Kidney (tissue), 13 donors: ENCODE measurements at regions not wholly inside any gene's neighbourhood (a gene's known extent, or its start where the extent isn't known, plus 50 kb on each side); places are given as distances from the start of the nearest gene placed in this dataset.

Experiments
- DNase-seq, 5 donors: peaks; one replicate each; pipeline ENCODE4 v3.0.0-alpha.2; 2013 to 2020
- FAIRE-seq: peaks from 2 replicates; lab custom pipeline; 2012; peaks lifted over from hg19 to GRCh38; lab: Jason Lieb, UNC
- H3K27ac ChIP-seq, 2 donors: one replicate each; pipeline ENCODE4 v1.7.0; 2013; ENCODE audit warnings: low read depth in 2 of 2, low read length in 2 of 2, inconsistent platforms in 1 of 2
- H3K27me3 ChIP-seq: one replicate; pipeline ENCODE4 v1.7.1; 2013; ENCODE audit warnings: low read length, inconsistent platforms; ENCODE audit not compliant: control insufficient read depth, insufficient read depth
- H3K36me3 ChIP-seq, 3 donors: one replicate each; pipeline versions ENCODE4 v1.7.0 to v1.7.1; 2013; ENCODE audit warnings: low read length in 3 of 3, control low read depth in 1 of 3, inconsistent platforms in 1 of 3; ENCODE audit not compliant: insufficient read depth in 3 of 3, control insufficient read depth in 2 of 3
- H3K4me1 ChIP-seq, 3 donors: one replicate each; pipeline versions ENCODE4 v1.7.0 to v1.7.1; 2013; ENCODE audit warnings: low read length in 3 of 3, inconsistent platforms in 1 of 3, low read depth in 1 of 3; ENCODE audit not compliant: control insufficient read depth in 2 of 3, insufficient read depth in 2 of 3
- H3K4me3 ChIP-seq, 3 donors: one replicate each; pipeline versions ENCODE4 v1.7.0 to v1.8.1; 2013; ENCODE audit warnings: low read length in 3 of 3, control low read depth in 1 of 3, inconsistent platforms in 1 of 3
- H3K9ac ChIP-seq, 3 donors: one replicate each; pipeline versions ENCODE4 v1.7.0 to v1.7.1; 2013; ENCODE audit warnings: low read length in 3 of 3, control low read depth in 1 of 3, inconsistent platforms in 1 of 3
- H3K9me3 ChIP-seq, 3 donors: one replicate each; pipeline versions ENCODE4 v1.7.0 to v1.7.1; 2013; ENCODE audit warnings: low read length in 3 of 3, control low read depth in 1 of 3, inconsistent platforms in 1 of 3; ENCODE audit not compliant: control insufficient read depth in 2 of 3, insufficient read depth in 1 of 3
- CTCF ChIP-seq: IDR thresholded peaks from 3 replicates; pipeline ENCODE4 v1.5.1; 2012; ENCODE audit warnings: mild to moderate bottlenecking, moderate library complexity, borderline replicate concordance; ENCODE audit not compliant: insufficient read depth; ENCODE audit errors: extremely low read depth
- intact Hi-C: fragments of 100-400 bp; cut with DNase I; formaldehyde crosslinking; loops from one replicate; pipeline ENCODE4 v1.11.1; 2022
- donor health status: control.
- donor health status: control.
- donor health status: control.
- donor health status: control.
- donor health status: control.
- donor health status: DM: yes; HTN: yes; CAD: no.
- donor health status: Normal renal cell carcinoma (clear cell type).

GRCh38 chr7:153396475-153396874 is 636.9 kb downstream of the ACTR3B start:
- Histone ChIP-seq H3K36me3 (no peaks in the 10 kb centered on the region), H3K9ac (no peak overlapping the region), H3K27me3 (no peaks in the 10 kb centered on the region), H3K27ac (no peak overlapping the region), H3K9me3 (peaks cover 0 to 2% (median 0%) of the 10 kb centered on the region in 3 donors), H3K4me3 (no peak overlapping the region), H3K4me1 (no peaks in the 10 kb centered on the region)
- TF ChIP-seq CTCF, result no peak
- FAIRE-seq, result no peak
- no peak for DNase-seq
- intact Hi-C loops, result no loop called here

GRCh38 chr7:153397459-153397858 is 637.9 kb downstream of the ACTR3B start:
- no peak for TF ChIP-seq CTCF
- no peaks in the 10 kb centered on the region for H3K36me3 ChIP-seq
- no peak for FAIRE-seq
- H3K4me3 ChIP-seq, result no peak overlapping the region
- DNase-seq, result no peak
- H3K4me1 ChIP-seq, result no peaks in the 10 kb centered on the region
- no peak overlapping the region for H3K9ac ChIP-seq
- H3K27ac ChIP-seq, result no peak overlapping the region
- no peaks in the 10 kb centered on the region for H3K9me3 ChIP-seq
- intact Hi-C loops, result no loop called here
- no peaks in the 10 kb centered on the region for H3K27me3 ChIP-seq

GRCh38 chr7:153397906-153398305 is 638.4 kb downstream of the ACTR3B start:
- H3K4me1 ChIP-seq, result no peaks in the 10 kb centered on the region
- no peak for FAIRE-seq
- no peaks in the 10 kb centered on the region for H3K9me3 ChIP-seq
- no peak for DNase-seq
- no peak overlapping the region for H3K4me3 ChIP-seq
- intact Hi-C loops, result no loop called here
- TF ChIP-seq CTCF, result no peak
- no peaks in the 10 kb centered on the region for H3K27me3 ChIP-seq
- no peak overlapping the region for H3K9ac ChIP-seq
- no peak overlapping the region for H3K27ac ChIP-seq
- H3K36me3 ChIP-seq, result no peaks in the 10 kb centered on the region

- FAIRE-seq, result no peak
- intact Hi-C loops, result no loop called here
These were observed 638.8 kb downstream of the ACTR3B start for GRCh38 chr7:153398370-153398769.

More at GRCh38 chr7:153398370-153398769, 638.8 kb downstream of the ACTR3B start:
- Histone ChIP-seq H3K4me3 (no peak overlapping the region), H3K27me3 (no peaks in the 10 kb centered on the region), H3K9ac (no peak overlapping the region), H3K27ac (no peak overlapping the region), H3K36me3 (no peaks in the 10 kb centered on the region), H3K4me1 (no peaks in the 10 kb centered on the region), H3K9me3 (no peaks in the 10 kb centered on the region)
- no peak for DNase-seq
- no peak for TF ChIP-seq CTCF
